ENCODE measurements at regions not wholly inside any gene's neighbourhood (a gene's known extent, or its start where the extent isn't known, plus 50 kb on each side); places are given as distances from the start of the nearest gene placed in this dataset.

DNA sequence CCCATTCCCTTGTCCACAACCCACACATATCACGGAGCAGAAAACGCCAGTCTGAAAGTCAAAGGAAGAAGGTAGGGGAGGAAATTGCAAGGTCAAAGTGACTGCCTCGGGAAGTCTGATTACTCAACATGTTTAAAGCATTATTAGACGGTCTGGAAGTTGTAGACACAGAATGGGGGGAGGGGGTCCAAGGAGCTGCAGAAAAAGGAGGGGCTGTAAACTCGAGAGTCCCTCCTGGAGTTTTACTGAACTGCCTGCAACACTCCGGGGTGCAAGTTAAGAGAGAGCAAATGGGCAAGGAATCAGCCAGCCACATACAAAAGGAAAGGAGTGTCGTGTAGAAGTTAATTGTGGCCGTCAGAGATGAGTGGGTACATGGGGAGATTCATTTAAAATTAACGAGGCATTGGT lies 417.7 kb upstream of the JARID2 start:
- Mint-ChIP-seq H3K4me3 (no peak overlapping the region), H3K27me3 (ENCODE audit: low read depth) (no peaks in the 10 kb centered on the region), H3K27ac (no peak overlapping the region), H3K4me1 (ENCODE audit: low read depth) (no peaks in the 10 kb centered on the region), H3K36me3 (ENCODE audit: low read depth) (no peaks in the 10 kb centered on the region), H3K9me3 (no peaks in the 10 kb centered on the region)
- DNase-seq (ENCODE audit: low spot score), result no peak

DNA sequence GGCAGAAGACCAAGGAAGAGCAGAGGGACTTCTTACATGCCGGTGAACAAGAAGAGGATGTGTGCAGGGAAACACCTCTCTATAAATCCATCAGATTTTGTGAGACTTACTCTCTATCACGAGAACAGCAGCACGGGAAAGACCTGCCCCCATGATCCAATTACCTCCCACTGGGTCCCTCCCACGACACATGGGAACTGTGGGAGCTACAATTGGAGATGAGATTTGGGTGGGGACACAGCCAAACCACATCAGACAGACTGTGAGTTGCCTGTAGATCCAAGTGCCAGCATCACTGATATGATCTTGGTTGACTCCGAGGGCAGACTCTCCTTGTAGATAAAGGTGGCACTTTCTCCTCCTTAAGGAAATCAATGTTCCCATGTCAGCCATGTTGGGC lies 414.8 kb upstream of the JARID2 start:
- H3K36me3 Mint-ChIP-seq (ENCODE audit: low read depth), result no peaks in the 10 kb centered on the region
- no peak for DNase-seq (ENCODE audit: low spot score)
- H3K4me3 Mint-ChIP-seq, result no peak overlapping the region
- no peaks in the 10 kb centered on the region for H3K27me3 Mint-ChIP-seq (ENCODE audit: low read depth)
- H3K27ac Mint-ChIP-seq, result no peak overlapping the region
- H3K4me1 Mint-ChIP-seq (ENCODE audit: low read depth), result no peaks in the 10 kb centered on the region
- H3K9me3 Mint-ChIP-seq, result no peaks in the 10 kb centered on the region

GRCh38 chr6:14831937-14832336 lies 413.9 kb upstream of the JARID2 start:
- Mint-ChIP-seq H3K4me1 (ENCODE audit: low read depth) (no peaks in the 10 kb centered on the region), H3K27me3 (ENCODE audit: low read depth) (no peaks in the 10 kb centered on the region), H3K9me3 (no peaks in the 10 kb centered on the region), H3K4me3 (no peak overlapping the region), H3K36me3 (ENCODE audit: low read depth) (no peaks in the 10 kb centered on the region), H3K27ac (no peak overlapping the region)
- DNase-seq (ENCODE audit: low spot score), result no peak

DNA sequence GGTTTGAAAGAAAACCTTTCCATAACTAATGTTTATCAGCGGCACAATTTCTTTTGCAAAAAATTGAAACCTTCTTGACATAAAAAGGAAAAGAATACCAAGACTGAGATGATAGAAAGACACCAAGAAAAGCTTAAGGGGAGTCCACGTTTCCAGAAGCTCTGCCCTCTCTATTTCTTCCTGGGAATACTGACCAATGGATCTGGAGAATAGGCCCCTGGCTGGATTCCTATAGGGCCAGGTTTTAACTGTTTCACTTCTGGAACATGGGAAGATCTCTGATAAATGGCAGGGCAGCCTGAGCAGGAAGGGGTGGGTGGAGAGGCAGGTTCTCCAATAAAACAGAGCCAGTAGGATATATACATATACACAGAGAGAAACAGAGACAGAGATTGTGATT lies 413.4 kb upstream of the JARID2 start:
- no peak overlapping the region for H3K4me3 Mint-ChIP-seq
- H3K4me1 Mint-ChIP-seq (ENCODE audit: low read depth), result peaks cover under 1% of the 10 kb centered on the region
- H3K9me3 Mint-ChIP-seq, result no peaks in the 10 kb centered on the region
- H3K27me3 Mint-ChIP-seq (ENCODE audit: low read depth), result no peaks in the 10 kb centered on the region
- H3K36me3 Mint-ChIP-seq (ENCODE audit: low read depth), result no peaks in the 10 kb centered on the region
- H3K27ac Mint-ChIP-seq, result no peak overlapping the region
- DNase-seq (ENCODE audit: low spot score), result no peak

GRCh38 chr6:14834851-14835530 lies 410.9 kb upstream of the JARID2 start:
- Mint-ChIP-seq H3K4me1 (ENCODE audit: low read depth) (peaks cover 5% of the 10 kb centered on the region), H3K27me3 (ENCODE audit: low read depth) (peaks cover 6% of the 10 kb centered on the region), H3K27ac (no peak overlapping the region), H3K36me3 (ENCODE audit: low read depth) (no peaks in the 10 kb centered on the region), H3K4me3 (no peak overlapping the region), H3K9me3 (no peaks in the 10 kb centered on the region)
- no peak for DNase-seq (ENCODE audit: low spot score)

GRCh38 chr6:14837435-14837834 lies 408.4 kb upstream of the JARID2 start:
- H3K27ac Mint-ChIP-seq, result no peak overlapping the region
- H3K9me3 Mint-ChIP-seq, result peaks cover 3% of the 10 kb centered on the region
- no peaks in the 10 kb centered on the region for H3K36me3 Mint-ChIP-seq (ENCODE audit: low read depth)
- H3K4me1 Mint-ChIP-seq (ENCODE audit: low read depth), result peaks cover 5% of the 10 kb centered on the region
- no peak for DNase-seq (ENCODE audit: low spot score)
- peaks cover 6% of the 10 kb centered on the region for H3K27me3 Mint-ChIP-seq (ENCODE audit: low read depth)
- no peak overlapping the region for H3K4me3 Mint-ChIP-seq

DNA sequence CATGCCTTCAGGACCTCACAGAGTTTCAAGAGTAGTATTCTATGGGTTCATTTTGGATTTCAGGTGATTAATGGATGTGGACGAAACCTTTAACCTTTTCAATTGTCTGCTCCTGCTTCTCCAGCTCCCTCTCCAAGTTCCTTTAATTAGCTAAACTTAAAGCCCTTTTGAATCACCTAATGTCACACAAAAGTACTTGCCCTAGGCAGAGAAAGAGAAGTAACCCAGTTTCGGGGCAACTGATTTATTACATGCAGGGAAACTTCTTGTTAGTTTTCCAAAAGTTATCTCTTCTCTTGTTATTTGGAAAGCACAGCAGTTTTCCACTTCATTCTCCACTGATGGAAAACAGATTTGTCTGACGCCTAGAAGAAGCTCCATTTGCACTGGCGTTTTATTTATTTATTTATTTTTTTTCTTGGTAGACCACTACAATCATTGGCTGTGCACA lies 407.7 kb upstream of the JARID2 start:
- H3K4me1 Mint-ChIP-seq (ENCODE audit: low read depth), result peaks cover 5% of the 10 kb centered on the region
- peaks cover 6% of the 10 kb centered on the region for H3K27me3 Mint-ChIP-seq (ENCODE audit: low read depth)
- H3K9me3 Mint-ChIP-seq, result peaks cover 3% of the 10 kb centered on the region
- no peaks in the 10 kb centered on the region for H3K36me3 Mint-ChIP-seq (ENCODE audit: low read depth)
- no peak overlapping the region for H3K27ac Mint-ChIP-seq
- H3K4me3 Mint-ChIP-seq, result no peak overlapping the region
- DNase-seq (ENCODE audit: low spot score), result no peak

GRCh38 chr6:14841901-14842421 lies 403.9 kb upstream of the JARID2 start:
- peaks cover 8% of the 10 kb centered on the region for H3K27me3 Mint-ChIP-seq (ENCODE audit: low read depth)
- H3K4me3 Mint-ChIP-seq, result no peak overlapping the region
- peaks cover 3% of the 10 kb centered on the region for H3K9me3 Mint-ChIP-seq
- no peak overlapping the region for H3K27ac Mint-ChIP-seq
- DNase-seq (ENCODE audit: low spot score), result no peak
- peaks cover 5% of the 10 kb centered on the region for H3K4me1 Mint-ChIP-seq (ENCODE audit: low read depth)
- no peaks in the 10 kb centered on the region for H3K36me3 Mint-ChIP-seq (ENCODE audit: low read depth)

DNA sequence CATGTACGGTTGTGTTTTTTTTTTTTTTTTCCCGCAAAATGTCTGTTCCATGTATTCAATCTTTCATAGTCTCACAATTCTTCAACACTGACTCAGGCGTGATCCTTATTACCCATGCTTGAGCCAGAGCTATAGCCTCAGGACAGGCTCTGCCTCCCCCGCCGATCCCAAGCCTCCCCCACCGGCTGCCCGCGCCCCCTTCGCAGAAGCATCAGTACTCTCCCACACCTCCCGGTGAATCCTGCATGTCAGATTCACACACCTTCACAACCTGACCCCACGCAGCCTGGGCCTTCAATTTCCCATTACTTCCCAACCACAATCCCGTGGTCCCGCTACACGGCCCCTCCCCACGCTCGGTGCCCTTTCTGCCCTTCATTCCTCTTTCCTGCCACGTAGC lies 401.5 kb upstream of the JARID2 start:
- Mint-ChIP-seq H3K4me3 (no peak overlapping the region), H3K27ac (no peak overlapping the region), H3K36me3 (ENCODE audit: low read depth) (no peaks in the 10 kb centered on the region), H3K4me1 (ENCODE audit: low read depth) (no peaks in the 10 kb centered on the region), H3K9me3 (peaks cover 3% of the 10 kb centered on the region), H3K27me3 (ENCODE audit: low read depth) (peaks cover 2% of the 10 kb centered on the region)
- no peak for DNase-seq (ENCODE audit: low spot score)

DNA sequence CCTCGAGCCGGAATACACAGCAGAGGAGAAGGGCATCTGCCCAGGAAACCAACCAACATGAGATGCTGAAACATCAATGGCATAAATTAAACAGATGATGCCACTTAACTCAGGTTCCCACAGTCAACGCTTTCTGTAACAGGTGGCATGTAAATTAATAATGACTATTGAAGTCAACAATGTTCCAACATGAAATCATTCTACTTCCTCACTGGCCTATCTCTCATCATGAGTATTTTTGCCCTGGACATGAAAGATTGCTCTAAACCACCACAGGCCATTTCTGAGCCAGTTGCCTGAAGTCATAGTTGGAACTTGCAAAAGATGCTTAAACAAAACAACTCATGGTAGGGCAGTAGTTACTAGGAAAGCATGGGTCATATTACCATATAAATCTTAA lies 397.9 kb upstream of the JARID2 start:
- Mint-ChIP-seq H3K36me3 (ENCODE audit: low read depth) (no peaks in the 10 kb centered on the region), H3K27me3 (ENCODE audit: low read depth) (peaks cover 2% of the 10 kb centered on the region), H3K27ac (no peak overlapping the region), H3K4me3 (no peak overlapping the region), H3K4me1 (ENCODE audit: low read depth) (no peaks in the 10 kb centered on the region), H3K9me3 (no peaks in the 10 kb centered on the region)
- DNase-seq (ENCODE audit: low spot score), result no peak

DNA sequence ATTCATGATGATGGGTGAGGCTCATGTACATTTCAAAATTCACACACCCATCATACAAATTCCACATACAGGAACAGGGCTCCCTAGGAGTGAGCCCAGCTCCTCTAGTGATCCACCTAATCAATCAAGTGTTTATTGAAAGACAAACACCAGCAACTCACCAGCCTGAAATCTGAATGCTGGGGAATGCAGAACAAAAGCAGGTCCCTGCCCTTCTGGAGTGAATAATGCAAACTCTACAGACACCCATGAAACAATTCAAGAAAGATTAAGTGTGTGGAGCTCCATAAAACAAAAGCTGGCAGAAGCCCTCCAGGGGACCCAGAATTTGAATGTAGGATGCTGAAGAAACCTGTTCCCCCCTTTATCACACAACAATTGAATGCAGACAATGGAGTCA lies 396.7 kb upstream of the JARID2 start:
- Mint-ChIP-seq H3K27me3 (ENCODE audit: low read depth) (peaks cover 2% of the 10 kb centered on the region), H3K9me3 (no peaks in the 10 kb centered on the region), H3K4me1 (ENCODE audit: low read depth) (no peaks in the 10 kb centered on the region), H3K27ac (no peak overlapping the region), H3K4me3 (no peak overlapping the region), H3K36me3 (ENCODE audit: low read depth) (no peaks in the 10 kb centered on the region)
- no peak for DNase-seq (ENCODE audit: low spot score)

GRCh38 chr6:14851281-14851680 lies 394.6 kb upstream of the JARID2 start:
- Mint-ChIP-seq H3K4me3 (no peak overlapping the region), H3K27me3 (ENCODE audit: low read depth) (no peaks in the 10 kb centered on the region), H3K4me1 (ENCODE audit: low read depth) (no peaks in the 10 kb centered on the region), H3K27ac (no peak overlapping the region), H3K9me3 (no peaks in the 10 kb centered on the region), H3K36me3 (ENCODE audit: low read depth) (no peaks in the 10 kb centered on the region)
- no peak for DNase-seq (ENCODE audit: low spot score)

DNA sequence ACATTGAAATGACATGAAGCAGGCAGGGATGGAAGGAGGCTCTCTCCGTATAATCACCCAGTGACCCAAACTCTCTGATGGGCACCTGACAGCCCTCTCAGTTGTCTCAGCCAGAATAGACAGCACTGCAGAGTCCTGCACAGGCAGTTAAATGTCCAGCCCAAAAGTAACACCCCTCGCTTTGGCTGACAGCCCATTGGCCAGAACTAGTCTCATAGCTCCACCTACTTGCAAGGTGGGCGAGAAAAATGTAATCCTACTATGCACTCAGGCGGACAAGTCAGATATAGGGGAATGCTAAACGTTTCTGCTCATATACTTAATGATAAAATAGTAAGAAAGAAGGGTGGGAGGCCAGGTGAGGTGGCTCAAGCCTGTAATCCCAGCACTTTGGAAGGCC lies 393.5 kb upstream of the JARID2 start:
- H3K27ac Mint-ChIP-seq, result no peak overlapping the region
- no peak for DNase-seq (ENCODE audit: low spot score)

DNA sequence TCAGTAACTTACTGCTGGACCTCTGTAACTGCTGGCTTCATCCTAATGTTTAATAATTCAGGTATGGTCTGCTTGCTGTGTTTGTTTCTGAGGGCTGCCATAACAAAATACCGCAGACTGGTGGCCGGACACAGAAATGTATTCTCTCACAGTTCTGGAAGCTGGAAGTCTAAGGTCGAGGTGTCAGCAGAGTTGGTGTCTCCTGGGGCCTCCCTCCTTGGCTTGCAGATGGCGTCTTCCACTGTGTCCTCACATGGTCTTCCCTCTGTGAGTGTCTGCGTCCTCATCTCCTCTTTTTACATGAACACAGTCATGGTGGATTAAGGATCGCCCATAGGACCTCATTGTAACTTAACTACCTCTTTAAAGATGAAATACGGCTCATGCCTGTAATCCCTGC lies 389.7 kb upstream of the JARID2 start:
- Mint-ChIP-seq H3K36me3 (ENCODE audit: low read depth) (peaks cover 2% of the 10 kb centered on the region), H3K9me3 (no peaks in the 10 kb centered on the region), H3K4me3 (no peak overlapping the region), H3K4me1 (ENCODE audit: low read depth) (peaks cover 17% of the 10 kb centered on the region), H3K27me3 (ENCODE audit: low read depth) (no peaks in the 10 kb centered on the region), H3K27ac (no peak overlapping the region)
- DNase-seq (ENCODE audit: low spot score), result no peak

More for the DNA sequence above, 393.5 kb upstream of the JARID2 start:
- Mint-ChIP-seq H3K36me3 (ENCODE audit: low read depth) (peaks cover 1% of the 10 kb centered on the region), H3K9me3 (no peaks in the 10 kb centered on the region), H3K4me3 (no peak overlapping the region), H3K4me1 (ENCODE audit: low read depth) (peaks cover 3% of the 10 kb centered on the region), H3K27me3 (ENCODE audit: low read depth) (no peaks in the 10 kb centered on the region)

DNA sequence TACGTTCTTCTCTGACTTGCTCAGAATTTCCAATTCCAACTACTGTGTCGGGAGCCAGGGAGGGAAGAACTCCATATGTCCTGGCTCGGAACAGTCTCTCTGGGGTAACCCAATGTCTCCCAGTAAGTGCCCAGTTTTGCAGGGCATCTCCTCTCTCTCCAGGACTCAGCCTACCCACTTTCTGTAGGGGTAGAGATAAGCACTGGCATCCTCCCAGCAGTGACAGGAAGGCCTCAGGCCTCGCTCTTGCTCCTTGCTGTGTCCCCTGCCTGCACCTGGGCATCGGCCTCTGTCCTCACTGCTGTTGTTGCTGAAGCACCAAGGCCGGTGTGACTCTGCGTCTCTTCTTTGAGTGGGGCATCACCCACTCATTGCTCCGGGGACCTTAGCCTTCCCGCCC lies 388.9 kb upstream of the JARID2 start:
- H3K9me3 Mint-ChIP-seq, result no peaks in the 10 kb centered on the region
- peaks cover 17% of the 10 kb centered on the region for H3K4me1 Mint-ChIP-seq (ENCODE audit: low read depth)
- no peak for DNase-seq (ENCODE audit: low spot score)

More for the DNA sequence above, 388.9 kb upstream of the JARID2 start:
- H3K27me3 Mint-ChIP-seq (ENCODE audit: low read depth), result no peaks in the 10 kb centered on the region
- H3K36me3 Mint-ChIP-seq (ENCODE audit: low read depth), result peaks cover 2% of the 10 kb centered on the region
- H3K4me3 Mint-ChIP-seq, result peak overlapping the region; percentile 55
- peak overlapping the region; percentile 78 for H3K27ac Mint-ChIP-seq

Measured in T-helper 2 cell treated with Interferon-gamma antibody and Interleukin-4, amounts not matched to agents 5 μg/mL and 100 μg/mL, for 36 hours (primary cell).